Glomerular endothelial cell (primary cell): ENCODE measurements at regions not wholly inside any gene's neighbourhood (a gene's known extent, or its start where the extent isn't known, plus 50 kb on each side); places are given as distances from the start of the nearest gene placed in this dataset.
"Not testable (repeated sequence)": the region's sequence is repeated elsewhere in the genome, so short reads cannot be mapped to it uniquely, and the experiment has no call there.

Experiments used
- DNase-seq: peaks from one replicate; pipeline ENCODE4 v3.0.0-alpha.2; 2011; ENCODE audit warnings: low read depth, low spot score; ENCODE audit errors: extremely low read depth

DNA sequence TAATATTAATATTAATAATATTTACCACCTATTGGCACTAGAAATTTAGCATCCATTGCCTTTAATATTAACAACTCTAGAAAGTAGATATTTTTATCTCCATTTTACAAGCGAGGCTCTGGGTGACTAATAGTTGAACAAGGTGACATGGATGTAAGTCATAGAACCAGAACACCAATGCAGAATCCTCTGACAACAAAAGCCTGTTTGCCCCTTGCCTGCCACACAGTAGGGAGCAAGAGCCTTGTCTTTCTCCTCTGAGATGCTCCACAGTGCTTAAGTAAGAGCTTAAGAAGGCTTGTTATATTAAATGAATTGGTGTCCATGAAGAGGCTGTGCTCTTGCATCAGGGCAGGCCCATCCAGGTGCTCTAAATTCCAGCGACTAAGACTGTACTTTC lies 51.2 kb upstream of the LBX1 start:
- DNase-seq = no peak

DNA sequence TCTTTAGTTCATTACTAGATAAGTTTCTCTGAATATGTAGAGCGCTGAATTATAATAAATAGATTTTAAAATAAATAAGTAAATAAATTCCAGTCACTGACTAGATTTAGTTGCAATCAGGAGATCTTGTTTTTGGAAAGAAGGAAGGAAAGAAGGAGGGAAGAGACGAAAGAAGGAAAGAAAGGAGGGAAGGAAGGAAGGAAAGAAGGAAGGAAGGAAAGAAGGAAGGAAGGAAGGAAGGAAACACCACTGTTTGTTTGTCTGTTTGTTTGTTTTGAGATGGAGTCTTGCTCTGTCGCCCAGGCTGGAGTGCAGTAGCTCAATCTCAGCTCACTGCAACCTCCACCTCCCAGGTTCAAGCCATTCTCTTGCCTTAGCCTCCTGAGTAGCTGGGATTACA lies 51.7 kb upstream of the LBX1 start:
- not testable (repeated sequence) for DNase-seq

DNA sequence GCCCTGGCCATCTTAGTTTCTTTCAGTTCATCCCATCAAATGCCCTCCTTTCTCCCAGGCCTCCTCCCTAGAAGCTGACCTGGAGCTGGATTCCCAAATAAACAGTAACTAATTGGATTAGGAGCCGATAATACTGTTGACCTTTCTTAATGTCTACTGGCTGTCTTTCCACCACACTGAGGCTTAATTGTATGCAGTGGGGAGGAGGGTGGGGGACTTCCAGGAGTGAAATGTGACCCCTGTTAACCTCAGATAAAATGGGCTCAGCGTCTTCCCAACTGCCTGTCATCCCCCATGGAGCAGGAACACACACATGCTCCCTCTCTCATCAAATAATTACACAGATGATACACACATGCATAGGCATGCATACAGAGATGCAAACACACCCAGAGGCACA lies 53.7 kb upstream of the LBX1 start:
- DNase-seq = no peak

DNA sequence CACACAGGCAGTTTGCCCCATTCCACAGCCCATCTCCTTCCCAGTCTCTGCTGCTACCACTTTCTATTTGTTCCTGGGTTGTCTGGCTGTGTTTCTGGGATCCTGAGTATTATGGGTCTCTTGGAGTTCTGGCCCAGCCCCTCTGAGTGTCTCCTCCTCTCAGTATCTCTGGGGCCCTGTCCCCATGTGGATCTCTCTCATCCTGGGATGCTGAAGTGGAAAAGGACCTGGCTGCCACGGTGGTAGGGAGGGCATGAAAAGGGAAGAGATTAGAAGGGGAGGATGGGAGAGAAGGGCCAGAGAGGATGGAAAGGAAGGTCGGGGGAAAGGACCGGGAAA lies 54.5 kb upstream of the LBX1 start:
- no peak for DNase-seq

DNA sequence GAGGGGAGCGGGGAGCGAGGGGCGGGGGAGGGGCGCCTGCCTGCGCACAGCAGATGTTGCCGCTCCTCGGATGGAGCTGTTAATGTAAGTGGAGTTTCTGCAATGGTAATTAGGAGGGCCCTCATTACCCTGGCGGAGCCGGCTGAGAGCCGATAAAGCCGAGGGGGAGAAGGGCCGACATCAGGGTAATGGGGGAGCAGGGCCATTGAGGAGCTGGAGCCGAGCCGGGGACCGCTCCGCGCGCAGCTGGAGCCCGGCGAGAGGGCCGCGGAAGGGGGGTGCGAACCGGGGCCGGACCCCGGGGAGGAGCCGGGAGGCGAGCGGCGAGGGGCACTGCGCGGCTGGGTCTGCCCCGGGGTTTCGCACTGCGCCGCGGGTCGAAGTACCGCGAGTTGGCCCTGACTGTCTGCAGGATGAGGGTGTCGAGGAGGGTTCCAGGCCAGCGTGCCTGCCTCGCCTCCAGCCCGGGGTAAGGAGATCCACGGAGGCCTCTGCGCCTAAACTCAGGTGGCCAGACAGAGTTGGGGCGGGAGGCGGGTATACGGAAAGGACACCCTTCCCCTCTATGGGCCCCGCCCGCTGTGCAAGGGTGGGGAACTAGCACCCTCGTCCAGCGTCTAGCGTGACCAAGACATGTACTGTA lies 55.0 kb upstream of the LBX1 start:
- no peak for DNase-seq

DNA sequence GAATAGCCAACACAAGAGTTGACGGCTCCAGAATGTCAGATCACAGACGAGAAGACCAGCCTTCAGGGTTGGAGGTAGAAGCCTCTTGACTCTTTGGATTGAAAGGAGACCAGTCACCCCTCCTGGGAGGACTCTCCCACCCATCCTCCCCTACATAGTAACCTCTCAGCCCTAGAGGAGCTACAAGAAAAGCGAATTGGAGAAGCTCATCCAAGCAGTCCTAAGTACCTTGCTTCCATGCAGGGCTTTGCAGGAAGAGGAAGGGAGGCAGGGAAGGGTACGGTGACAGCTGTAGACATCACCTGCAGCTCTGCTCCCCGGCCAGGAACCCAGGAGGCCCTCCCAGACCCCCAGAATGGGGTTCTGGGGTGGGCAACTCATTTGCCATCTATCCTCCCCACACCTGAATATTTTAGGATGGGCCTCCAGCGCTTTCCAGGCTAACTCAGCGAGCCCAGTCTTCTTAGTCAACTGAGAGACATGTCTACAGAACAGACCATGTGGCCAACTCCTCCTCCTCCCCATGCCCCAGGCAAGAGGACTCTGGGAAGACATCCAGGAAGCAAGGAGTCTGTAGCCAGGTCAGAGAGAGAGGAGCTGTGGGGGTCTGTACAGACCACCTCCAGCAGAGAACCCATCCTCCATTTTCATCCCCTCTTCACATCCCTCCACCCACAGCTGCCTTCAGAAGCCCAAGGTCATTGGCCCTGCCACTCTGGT lies 55.6 kb upstream of the LBX1 start:
- no peak for DNase-seq

DNA sequence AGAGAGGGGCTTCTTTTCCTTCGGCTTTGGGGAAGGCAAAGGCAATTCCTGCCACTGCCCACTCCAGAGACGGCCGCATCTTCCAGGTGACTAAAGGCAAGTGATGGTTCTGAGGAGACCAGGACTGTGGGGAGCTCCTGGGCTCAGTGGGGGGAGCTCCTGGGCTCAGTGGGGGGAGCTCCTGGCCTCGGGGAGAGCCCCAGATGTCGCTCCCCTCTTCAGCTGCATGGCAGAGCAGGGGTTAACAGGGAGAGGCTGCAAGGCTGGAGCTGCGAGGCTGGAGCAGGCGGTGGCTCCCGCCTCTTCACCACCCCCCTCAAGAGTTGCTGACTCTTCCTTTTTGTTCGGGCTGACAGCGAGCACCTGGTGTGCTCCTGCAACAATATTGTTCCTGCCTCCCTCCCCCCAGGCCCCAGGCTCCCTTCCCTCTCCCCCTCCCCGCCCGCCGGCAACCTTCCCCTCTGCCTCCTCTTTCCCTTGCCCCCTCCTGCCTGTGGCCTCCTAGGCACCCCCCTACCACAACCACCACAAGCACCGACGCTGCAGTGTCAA lies 56.3 kb upstream of the LBX1 start:
- DNase-seq = no peak

DNA sequence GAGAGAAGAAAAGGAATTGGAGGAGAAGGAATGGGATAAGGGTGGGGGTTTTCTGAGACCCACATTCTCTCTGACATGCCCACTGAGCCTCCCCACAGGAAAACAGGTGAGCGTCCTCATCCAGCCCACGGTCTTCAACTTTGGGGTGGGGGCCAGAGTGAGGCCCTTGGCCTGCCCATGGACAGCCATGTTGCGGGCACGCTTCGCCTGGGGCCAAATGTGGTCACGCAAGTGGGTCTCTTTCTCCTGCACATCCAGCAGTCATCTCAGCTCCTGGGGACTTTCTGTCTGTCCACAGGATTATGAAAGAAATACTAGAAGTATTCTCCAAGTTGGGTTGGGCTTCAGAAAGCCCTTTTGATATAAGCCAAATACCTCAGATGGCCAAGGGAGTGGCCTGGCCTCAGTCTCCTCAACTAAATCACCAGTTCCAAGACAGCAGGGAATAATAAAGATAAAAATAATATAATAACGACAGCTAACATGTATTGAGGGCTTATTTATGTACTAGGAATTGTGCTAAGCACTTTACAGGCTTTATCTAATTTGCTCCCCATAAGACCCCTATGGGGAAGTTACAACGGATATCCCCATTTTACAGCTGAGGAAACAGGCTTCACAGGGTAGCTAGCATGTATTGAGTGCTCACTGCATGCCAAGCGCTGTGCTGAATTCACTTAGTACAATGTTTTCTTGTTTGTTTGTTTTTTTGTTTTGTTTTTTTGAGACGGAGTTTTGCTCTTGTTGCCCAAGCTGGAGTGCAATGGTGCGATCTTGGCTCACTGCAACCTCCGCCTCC lies 57.2 kb upstream of the LBX1 start:
- no peak for DNase-seq

DNA sequence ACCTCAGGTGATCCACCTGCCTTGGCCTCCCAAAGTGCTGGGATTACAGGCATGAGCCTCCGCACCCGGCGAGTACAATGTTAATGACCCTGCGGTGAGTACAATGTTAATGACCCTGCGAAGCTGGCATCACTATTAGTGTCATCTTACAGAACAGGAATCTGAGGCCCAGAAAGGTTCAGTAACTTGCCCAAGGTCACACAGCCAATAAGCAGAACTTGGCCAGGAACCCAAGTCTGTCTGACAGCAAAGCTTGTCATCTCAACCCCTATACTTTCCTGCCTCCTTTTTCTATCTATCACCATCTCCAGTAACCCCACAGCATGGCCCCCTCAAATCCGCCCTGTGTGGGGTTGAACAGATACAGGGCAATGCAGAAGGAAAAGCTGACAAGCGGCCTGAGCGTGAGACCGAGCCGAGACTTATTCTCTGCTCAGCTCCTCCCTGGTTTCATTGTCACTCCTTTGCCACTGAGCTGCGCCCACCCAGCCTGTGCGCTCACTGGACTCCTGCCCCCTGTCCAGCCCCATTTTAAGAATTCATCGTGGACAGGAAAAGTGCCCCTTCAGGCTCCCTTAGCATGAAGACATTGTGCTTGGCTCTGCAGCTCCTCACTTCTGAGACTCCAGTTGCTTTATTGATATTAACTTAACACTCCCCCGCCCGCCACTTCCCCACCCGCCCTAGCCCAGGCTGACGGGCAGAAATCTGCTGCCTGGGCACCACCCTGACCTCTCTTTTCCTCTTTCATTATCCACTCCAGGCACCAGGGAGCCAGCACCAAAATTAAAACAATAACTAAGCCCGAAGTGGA lies 58.1 kb upstream of the LBX1 start:
- no peak for DNase-seq

DNA sequence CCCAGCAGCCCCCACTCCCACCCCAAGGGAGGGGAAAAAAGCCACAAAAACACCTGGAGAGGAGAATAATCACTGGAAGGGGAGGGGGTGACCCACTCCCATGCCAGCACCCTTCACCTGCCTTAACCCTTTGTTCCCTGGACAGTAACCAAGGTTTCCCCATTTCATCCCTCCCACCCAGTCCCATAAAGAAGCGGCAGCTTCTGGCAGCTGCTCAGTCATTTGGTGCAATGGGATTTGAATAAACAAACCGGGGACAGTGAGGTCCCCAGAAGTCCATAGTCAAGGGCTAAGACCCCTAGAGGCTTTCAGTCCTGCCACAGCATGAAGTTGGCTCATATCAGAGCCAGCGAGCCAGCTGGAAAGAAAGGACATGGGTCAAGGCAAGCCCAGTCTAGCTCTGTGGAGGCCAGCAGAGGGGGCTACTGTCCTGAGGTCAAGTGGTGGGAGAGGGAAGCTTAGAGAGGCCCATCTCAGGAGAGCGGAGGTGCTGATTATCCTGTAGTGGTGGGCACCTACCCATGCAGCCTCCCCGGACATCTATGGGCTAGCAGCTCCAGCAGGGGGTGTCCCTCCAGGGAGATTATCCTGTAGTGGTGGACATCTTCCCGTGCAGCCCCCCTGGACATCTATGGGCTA lies 58.9 kb upstream of the LBX1 start:
- no peak for DNase-seq

DNA sequence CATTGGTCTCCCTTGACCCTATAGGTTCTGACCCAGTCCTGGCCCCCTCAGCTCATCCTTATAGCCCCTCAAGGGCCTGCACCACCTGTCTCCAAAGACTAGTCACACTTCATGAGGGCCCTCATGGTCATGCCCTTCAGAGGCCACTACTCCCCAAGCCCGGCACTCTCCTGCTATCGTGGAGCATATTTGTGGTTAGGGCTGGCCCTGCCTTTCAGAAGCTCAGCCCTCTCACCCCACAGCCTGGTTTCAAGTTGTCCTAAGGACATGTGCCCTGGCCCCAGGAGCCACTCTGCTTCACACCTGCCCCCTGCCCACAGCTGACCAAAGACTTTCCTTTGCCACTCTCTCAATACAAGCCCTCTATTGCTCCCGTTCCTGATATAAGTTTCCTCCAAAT lies 60.3 kb upstream of the LBX1 start:
- no peak for DNase-seq

DNA sequence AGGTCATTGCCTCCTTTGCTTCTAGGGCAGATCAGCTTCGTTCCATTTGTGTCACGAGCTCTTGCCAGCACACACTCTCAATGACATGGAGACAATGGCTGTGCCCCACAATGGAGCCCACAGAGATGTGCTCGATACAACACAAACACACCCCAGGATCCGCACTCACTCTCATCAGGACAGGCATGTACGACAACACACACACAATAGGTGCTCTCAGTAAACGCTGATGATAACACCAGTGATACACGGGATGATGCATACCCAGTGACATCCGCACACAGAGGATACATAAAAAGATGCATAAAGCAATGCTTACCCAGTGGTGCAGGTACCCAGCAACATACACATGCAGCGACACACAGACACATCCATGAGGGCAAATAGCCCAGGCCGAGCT lies 61.2 kb upstream of the LBX1 start:
- no peak for DNase-seq

DNA sequence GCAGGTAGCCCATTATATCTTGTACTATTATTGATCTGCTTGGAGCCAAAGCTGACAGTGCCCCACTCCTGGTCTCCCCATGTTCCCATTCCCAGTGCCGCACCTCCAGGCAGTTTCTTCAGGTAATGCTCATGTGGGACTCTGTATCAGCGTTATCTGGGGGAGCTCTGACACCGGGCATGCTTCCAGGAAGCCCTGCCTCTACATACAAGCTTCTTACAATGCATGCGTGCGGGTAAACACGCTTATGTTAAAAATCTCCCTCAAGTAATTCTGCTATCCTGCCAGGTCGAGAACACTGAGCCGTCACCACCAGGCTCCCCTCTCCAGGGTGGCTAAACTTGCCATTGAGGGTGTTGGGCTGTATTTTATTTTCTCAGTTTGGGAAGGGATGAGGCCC lies 61.6 kb upstream of the LBX1 start:
- no peak for DNase-seq

DNA sequence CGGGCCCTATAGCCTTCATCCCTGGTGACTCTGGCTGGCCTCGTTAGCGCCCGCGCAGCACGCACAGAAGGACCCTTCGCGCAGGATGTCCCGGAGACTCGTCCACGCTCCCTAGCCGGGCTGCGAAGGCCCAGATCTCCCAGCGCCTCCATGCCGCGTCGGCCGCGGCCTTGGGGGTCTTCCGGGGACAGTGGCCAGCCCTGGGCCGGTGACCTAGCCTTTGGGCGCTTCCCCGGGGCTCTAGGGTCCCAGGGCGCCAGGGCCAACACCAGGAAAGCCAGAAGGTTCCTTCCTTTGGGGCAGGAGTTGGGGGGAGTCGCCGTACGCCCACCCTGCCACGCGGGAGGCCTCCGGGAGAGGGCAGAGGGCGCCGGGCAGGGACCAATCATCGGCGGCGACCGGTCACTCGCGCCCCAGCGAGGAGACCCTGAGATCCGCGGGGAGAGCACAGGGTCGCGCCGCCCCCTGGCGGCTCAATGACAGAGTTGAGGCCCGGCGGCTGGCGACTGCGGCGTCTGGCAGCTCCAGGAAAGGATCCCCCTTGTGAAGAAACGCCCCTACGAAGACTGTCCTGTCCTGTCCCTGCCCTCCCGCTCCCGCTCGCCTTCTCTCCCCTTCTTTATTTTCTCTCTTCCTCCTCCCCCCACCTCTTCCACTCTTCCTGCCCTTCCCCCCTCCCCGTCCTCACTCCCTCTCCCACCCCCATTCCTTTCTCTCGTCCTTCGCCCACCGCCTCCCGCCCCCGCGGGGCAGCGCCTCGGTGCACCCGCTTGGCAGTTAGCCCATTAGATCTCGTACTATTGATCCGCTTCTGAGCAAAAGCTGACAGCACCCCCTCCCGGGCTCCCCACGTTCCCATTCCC lies 62.3 kb upstream of the LBX1 start:
- DNase-seq = no peak

DNA sequence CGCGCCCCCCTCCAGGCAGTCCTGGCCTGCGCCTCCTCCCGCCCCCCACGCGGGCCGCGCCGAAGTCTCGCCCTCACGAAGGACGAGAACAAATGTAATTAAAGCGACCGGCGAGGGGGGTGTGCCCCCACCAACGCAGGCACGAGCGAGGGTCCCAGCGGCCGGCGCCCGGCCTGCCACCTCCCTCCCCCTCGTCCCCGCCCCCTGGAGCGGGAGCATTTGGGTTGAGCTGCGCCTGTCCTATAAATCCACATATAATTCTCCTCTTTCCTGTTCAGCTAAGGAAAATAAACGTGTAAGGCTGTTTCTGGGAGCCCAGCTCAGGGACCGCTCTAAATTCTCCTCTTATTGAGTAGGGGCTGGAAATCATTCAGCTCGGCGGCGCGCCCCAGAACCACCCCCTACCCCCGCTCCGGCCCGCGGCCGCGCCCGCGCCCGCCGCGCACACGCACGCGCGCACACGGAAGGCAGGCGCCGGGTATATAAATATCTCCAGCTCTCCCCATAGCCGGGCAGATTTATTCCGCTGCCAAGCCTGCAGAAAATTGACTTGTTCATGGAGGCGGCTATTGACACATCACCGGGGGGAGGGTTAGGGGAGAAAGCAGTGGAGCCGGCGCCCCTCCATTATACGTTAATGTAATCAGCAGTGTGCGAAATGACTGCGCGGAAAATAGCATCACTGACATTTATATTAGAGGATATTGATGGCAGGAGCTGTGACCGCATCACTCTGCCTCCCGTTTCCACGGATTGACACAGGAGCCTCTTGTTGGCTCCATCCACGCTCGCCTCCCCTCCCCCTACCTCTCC lies 61.6 kb upstream of the BTRC start:
- DNase-seq = no peak

DNA sequence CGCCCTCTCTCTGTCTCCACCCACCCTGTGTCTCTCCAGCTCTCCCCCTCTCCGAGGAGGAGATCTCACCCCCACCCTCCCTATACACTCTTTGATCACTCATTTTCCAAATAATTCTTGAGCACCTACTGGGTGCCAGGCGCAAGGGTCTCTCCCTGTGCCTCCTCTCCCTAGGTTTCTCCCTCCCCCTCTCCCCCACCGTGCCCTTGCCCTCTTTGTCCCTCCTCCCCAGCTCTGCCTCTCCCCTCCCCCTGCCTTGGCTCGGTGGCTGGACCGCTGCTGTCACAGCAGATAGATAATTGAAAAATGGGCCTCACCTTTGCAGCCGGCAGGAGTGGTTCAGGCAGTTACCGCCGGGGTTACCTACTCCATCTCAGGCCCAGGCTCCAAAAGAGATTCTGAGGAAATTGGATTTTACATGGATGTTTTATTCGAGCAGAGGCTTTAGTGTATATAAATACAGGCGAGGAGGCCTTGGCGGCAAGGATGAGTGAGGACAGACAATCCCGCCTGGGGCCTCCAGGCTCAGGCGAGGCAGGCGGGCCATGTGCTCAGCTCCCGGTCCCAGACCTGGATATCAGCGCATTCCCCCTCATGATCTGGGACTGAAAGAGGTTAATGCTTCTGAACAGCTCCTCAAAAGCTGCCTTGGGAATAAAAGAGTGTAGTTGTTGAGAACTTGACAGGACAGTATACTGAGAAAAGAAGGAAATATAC lies 60.8 kb upstream of the BTRC start:
- no peak for DNase-seq

DNA sequence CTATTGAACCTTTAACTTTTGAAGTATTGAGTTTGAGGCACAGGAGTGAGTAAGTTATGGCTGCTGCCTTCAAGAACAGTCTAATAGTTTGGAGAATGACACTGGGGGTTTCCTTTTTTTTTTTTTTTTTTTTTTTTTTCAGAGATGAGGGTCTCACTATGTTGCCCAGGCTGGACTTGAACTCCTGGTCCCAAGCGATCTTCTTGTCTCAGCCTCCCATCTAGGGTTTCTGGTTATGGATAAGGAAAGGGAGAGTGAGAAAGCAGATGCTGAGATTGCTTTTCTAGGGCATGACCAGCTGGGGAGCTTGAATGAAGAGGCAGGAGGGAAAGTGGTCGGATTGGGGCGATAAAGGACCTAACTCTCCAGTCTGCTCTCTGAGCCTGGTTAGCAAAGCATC lies 59.9 kb upstream of the BTRC start:
- no peak for DNase-seq

DNA sequence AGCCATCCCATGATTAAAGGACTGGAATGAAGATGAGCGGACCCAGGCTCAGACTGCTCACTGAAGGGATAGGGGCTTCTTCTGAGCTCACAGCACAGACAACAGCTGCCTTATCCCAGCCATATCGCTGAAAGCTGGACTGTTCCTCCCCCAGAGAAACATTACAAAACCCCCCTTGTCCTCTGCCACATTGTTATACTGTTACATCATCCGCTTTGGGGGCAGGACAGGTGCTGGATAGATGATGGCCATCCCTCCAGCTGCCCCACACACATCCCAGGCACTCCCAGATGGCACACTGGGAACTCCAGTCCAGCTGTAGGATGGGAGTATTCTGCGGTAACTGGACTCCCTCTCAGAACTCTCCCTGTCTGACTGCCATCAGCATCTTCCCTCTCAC lies 58.7 kb upstream of the BTRC start:
- DNase-seq = no peak
